ENCODE measurements at regions not wholly inside any gene's neighbourhood (a gene's known extent, or its start where the extent isn't known, plus 50 kb on each side); places are given as distances from the start of the nearest gene placed in this dataset.

DNA sequence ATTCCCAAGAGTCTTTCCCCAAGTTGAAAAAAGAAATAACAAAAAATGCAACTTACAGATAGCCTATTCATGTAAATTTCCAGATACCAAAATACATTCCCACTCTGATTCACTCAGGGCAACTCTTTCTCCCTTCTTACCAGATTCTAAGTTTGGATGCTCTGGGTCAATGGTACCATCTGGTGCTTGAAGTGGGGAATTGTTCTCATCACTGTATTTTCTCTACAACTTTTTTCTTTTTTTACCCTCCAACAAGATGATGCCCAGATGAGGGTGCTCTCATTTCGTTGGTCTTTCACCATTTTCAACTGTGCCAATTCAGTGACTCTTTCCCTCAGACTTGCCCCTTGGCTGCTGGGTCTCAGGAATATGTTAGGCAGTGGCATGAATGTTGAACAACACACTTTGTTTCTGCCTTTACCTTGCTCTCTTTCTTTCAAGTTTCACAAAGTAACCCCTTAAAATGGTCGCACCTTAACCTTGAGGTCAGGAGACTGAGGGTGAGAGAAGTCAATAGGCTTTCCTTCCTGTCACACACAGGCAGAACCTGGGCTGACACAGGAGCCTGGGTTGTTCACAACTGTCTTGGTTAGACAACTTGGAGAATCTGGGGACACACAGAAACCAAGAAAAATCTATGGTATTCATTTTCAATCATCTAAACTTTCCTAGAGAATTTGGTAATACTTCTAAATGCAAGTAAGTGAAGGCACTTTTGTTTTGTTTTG, 330.7 kb upstream of the SLCO3A1 start:
- no peaks in the 10 kb centered on the region for H3K27me3 ChIP-seq (ENCODE audit: insufficient read depth)
- H3K36me3 ChIP-seq (replicated peaks in 1 of 2; ENCODE audit: control insufficient read depth in 1 of 2, insufficient read depth in 2 of 2, low read length in 1 of 2), result no peaks in the 10 kb centered on the region
- POLR2A ChIA-PET, result no interaction called here
- no peaks in the 10 kb centered on the region for H3K9me3 ChIP-seq
- H3K4me2 ChIP-seq, result no peak overlapping the region
- no peak for DNase-seq
- peaks cover 9% of the 10 kb centered on the region for H3F3A ChIP-seq (replicated peaks; ENCODE audit: insufficient read depth)
- H3K4me1 ChIP-seq (ENCODE audit: control insufficient read depth in 1 of 2, insufficient read depth in 2 of 2, low read depth in 1 of 2, low read length in 1 of 2), result peaks cover 0 to 6% of the 10 kb centered on the region in 2 experiments; a peak in 1 of 4 replicates
- TF ChIP-seq, protein P1, sequence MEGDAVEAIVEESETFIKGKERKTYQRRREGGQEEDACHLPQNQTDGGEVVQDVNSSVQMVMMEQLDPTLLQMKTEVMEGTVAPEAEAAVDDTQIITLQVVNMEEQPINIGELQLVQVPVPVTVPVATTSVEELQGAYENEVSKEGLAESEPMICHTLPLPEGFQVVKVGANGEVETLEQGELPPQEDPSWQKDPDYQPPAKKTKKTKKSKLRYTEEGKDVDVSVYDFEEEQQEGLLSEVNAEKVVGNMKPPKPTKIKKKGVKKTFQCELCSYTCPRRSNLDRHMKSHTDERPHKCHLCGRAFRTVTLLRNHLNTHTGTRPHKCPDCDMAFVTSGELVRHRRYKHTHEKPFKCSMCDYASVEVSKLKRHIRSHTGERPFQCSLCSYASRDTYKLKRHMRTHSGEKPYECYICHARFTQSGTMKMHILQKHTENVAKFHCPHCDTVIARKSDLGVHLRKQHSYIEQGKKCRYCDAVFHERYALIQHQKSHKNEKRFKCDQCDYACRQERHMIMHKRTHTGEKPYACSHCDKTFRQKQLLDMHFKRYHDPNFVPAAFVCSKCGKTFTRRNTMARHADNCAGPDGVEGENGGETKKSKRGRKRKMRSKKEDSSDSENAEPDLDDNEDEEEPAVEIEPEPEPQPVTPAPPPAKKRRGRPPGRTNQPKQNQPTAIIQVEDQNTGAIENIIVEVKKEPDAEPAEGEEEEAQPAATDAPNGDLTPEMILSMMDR (IDR thresholded peaks at IDR 0.05), result peak; percentile 78
- peak; percentile 90 for TF ChIP-seq RAD21 (IDR thresholded peaks at IDR 0.05; ENCODE audit: low read length)
- no peak for TF ChIP-seq GABPA (IDR thresholded peaks at IDR 0.05; ENCODE audit: low read depth)
- peak; percentile 91 for TF ChIP-seq SMC3 (IDR thresholded peaks at IDR 0.05; ENCODE audit: low read depth, low read length)
- no peaks in the 10 kb centered on the region for H3K9me2 ChIP-seq
- no peak overlapping the region for H3K9ac ChIP-seq
- H3K27ac ChIP-seq (ENCODE audit: low read depth in 2 of 2, low read length in 1 of 2), result peak overlapping the region in 1 of 2 experiments; percentile 56; a peak in 2 of 4 replicates
- no peak overlapping the region for H3K4me3 ChIP-seq (ENCODE audit: low read depth in 2 of 2, low read length in 1 of 2)
- CTCF ChIA-PET, result interaction anchor here (1.4 to 1.6 kb wide), 2 partner anchors 220 to 221 kb away, joined by 5 to 6 read pairs; no protein-coding TSS in a partner anchor
- 77% methylated on average over 2 of the region's 2 CpGs for WGBS (ENCODE audit: low lambda C conversion rate)
- 0 out of 2 replicates have a peak overlapping the region, but pooled peaks have one; percentile 3 for H2AFZ ChIP-seq (ENCODE audit: low read depth)
- H3K79me2 ChIP-seq (ENCODE audit: insufficient read depth), result no peaks in the 10 kb centered on the region
- no peaks in the 10 kb centered on the region for H4K20me1 ChIP-seq (ENCODE audit: insufficient read depth)

DNA sequence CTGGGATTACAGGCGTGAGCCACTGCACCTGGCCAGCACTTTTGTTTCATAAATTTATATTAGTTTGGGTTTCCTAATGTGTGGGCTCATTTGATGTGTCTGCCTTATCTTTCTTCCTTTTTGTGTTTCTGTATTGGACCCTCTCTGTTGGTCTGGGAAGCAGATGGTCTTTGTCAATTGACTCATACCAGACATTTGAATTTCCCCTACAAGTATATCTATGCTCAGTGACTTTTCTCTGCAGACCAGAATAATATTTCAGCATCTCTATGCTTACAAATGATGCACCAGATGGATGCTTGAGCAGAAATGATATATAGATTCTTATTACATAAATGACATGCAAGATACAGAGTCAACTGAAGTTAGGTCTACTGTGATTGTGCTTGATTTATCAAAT, 329.9 kb upstream of the SLCO3A1 start:
- Histone ChIP-seq H2AFZ (ENCODE audit: low read depth) (no peak overlapping the region), H3K9me2 (no peaks in the 10 kb centered on the region), H4K20me1 (ENCODE audit: insufficient read depth) (no peaks in the 10 kb centered on the region), H3K27me3 (ENCODE audit: insufficient read depth) (no peaks in the 10 kb centered on the region), H3K4me2 (no peak overlapping the region), H3K9ac (no peak overlapping the region), H3K9me3 (no peaks in the 10 kb centered on the region), H3K4me3 (ENCODE audit: low read depth in 2 of 2, low read length in 1 of 2) (no peak overlapping the region), H3K27ac (ENCODE audit: low read depth in 2 of 2, low read length in 1 of 2) (no peak overlapping the region), H3K36me3 (replicated peaks in 1 of 2; ENCODE audit: control insufficient read depth in 1 of 2, insufficient read depth in 2 of 2, low read length in 1 of 2) (no peaks in the 10 kb centered on the region), H3K4me1 (ENCODE audit: control insufficient read depth in 1 of 2, insufficient read depth in 2 of 2, low read depth in 1 of 2, low read length in 1 of 2) (peaks cover 0 to 6% of the 10 kb centered on the region in 2 experiments; a peak in 1 of 4 replicates), H3K79me2 (ENCODE audit: insufficient read depth) (no peaks in the 10 kb centered on the region), H3F3A (replicated peaks; ENCODE audit: insufficient read depth) (peaks cover 9% of the 10 kb centered on the region)
- ChIA-PET POLR2A (no interaction called here), CTCF (interaction anchor here (0.9 to 1.6 kb wide), 2 partner anchors 16 to 221 kb away, joined by 3 to 5 read pairs; no protein-coding TSS in a partner anchor)
- TF ChIP-seq, protein P2, sequence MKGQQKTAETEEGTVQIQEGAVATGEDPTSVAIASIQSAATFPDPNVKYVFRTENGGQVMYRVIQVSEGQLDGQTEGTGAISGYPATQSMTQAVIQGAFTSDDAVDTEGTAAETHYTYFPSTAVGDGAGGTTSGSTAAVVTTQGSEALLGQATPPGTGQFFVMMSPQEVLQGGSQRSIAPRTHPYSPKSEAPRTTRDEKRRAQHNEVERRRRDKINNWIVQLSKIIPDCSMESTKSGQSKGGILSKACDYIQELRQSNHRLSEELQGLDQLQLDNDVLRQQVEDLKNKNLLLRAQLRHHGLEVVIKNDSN (IDR thresholded peaks at IDR 0.05; ENCODE audit: borderline replicate concordance, low read depth), result no peak
- TF ChIP-seq, protein P3, sequence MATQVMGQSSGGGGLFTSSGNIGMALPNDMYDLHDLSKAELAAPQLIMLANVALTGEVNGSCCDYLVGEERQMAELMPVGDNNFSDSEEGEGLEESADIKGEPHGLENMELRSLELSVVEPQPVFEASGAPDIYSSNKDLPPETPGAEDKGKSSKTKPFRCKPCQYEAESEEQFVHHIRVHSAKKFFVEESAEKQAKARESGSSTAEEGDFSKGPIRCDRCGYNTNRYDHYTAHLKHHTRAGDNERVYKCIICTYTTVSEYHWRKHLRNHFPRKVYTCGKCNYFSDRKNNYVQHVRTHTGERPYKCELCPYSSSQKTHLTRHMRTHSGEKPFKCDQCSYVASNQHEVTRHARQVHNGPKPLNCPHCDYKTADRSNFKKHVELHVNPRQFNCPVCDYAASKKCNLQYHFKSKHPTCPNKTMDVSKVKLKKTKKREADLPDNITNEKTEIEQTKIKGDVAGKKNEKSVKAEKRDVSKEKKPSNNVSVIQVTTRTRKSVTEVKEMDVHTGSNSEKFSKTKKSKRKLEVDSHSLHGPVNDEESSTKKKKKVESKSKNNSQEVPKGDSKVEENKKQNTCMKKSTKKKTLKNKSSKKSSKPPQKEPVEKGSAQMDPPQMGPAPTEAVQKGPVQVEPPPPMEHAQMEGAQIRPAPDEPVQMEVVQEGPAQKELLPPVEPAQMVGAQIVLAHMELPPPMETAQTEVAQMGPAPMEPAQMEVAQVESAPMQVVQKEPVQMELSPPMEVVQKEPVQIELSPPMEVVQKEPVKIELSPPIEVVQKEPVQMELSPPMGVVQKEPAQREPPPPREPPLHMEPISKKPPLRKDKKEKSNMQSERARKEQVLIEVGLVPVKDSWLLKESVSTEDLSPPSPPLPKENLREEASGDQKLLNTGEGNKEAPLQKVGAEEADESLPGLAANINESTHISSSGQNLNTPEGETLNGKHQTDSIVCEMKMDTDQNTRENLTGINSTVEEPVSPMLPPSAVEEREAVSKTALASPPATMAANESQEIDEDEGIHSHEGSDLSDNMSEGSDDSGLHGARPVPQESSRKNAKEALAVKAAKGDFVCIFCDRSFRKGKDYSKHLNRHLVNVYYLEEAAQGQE (IDR thresholded peaks at IDR 0.05; ENCODE audit: low read depth, low read length), result no peak
- TF ChIP-seq SMC3 (IDR thresholded peaks at IDR 0.05; ENCODE audit: low read depth, low read length) (no peak), EZH2phosphoT487 (IDR thresholded peaks at IDR 0.05; ENCODE audit: borderline replicate concordance, low read depth) (no peak), EP300 (IDR thresholded peaks at IDR 0.05; ENCODE audit: borderline replicate concordance in 1 of 2, low read depth in 1 of 2, low read length in 1 of 2) (no peak), FOXJ3 (CRISPR knock-in tag; IDR thresholded peaks at IDR 0.05) (no peak), RFX5 (IDR thresholded peaks at IDR 0.05; ENCODE audit: low read length) (no peak), MEF2A (IDR thresholded peaks at IDR 0.05; ENCODE audit: borderline replicate concordance, low read depth) (no peak), ELF1 (IDR thresholded peaks at IDR 0.05) (no peak), RAD21 (IDR thresholded peaks at IDR 0.05; ENCODE audit: low read length) (no peak), FOSL2 (IDR thresholded peaks at IDR 0.05; ENCODE audit: borderline replicate concordance, low read depth) (no peak), GATA2 (CRISPR knock-in tag; IDR thresholded peaks at IDR 0.05) (no peak), NFIC (IDR thresholded peaks at IDR 0.05; ENCODE audit: borderline replicate concordance) (no peak), TAF1 (IDR thresholded peaks at IDR 0.05; ENCODE audit: borderline replicate concordance, low read depth, low read length) (no peak), SIN3A (IDR thresholded peaks at IDR 0.05; ENCODE audit: borderline replicate concordance, low read depth, low read length) (no peak)
- TF ChIP-seq, protein P4, sequence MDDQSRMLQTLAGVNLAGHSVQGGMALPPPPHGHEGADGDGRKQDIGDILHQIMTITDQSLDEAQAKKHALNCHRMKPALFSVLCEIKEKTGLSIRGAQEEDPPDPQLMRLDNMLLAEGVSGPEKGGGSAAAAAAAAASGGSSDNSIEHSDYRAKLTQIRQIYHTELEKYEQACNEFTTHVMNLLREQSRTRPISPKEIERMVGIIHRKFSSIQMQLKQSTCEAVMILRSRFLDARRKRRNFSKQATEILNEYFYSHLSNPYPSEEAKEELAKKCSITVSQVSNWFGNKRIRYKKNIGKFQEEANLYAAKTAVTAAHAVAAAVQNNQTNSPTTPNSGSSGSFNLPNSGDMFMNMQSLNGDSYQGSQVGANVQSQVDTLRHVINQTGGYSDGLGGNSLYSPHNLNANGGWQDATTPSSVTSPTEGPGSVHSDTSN (IDR thresholded peaks at IDR 0.05), result no peak
- no peak for DNase-seq
- WGBS (ENCODE audit: low lambda C conversion rate), result 79% methylated on average over 1 of the region's 1 CpG
